CD4-positive, CD25-positive, alpha-beta regulatory T cell (primary cell): ENCODE measurements at regions not wholly inside any gene's neighbourhood (a gene's known extent, or its start where the extent isn't known, plus 50 kb on each side); places are given as distances from the start of the nearest gene placed in this dataset.

Experiments
- ATAC-seq, 2 donors: fragments of 150-1000 bp; cut with Tn5 transposase; one replicate each; pipeline ENCODE4 v1.10.0; 2021; ENCODE audit warnings: low read depth in 2 of 2, moderate number of reproducible peaks in 2 of 2, moderate library complexity in 1 of 2
- DNase-seq, 3 donors: peaks; one replicate each; pipeline versions ENCODE4 v3.0.0 to v3.0.0-alpha.2; 2012 to 2022; ENCODE audit warnings: mixed read lengths in 1 of 3
- H3K27ac ChIP-seq: one replicate; pipeline ENCODE4 v1.7.0; 2013; ENCODE audit warnings: mild to moderate bottlenecking, low read length; ENCODE audit not compliant: insufficient read depth, poor library complexity, severe bottlenecking
- H3K27me3 ChIP-seq: one replicate; pipeline ENCODE4 v1.7.0; 2013; ENCODE audit warnings: low read length; ENCODE audit not compliant: control insufficient read depth, insufficient read depth
- H3K36me3 ChIP-seq: one replicate; pipeline ENCODE4 v1.7.0; 2013; ENCODE audit warnings: mild to moderate bottlenecking, low read length, moderate library complexity; ENCODE audit not compliant: control insufficient read depth, insufficient read depth
- H3K4me1 ChIP-seq: 2 replicates; pipeline ENCODE4 v1.7.0; 2013; ENCODE audit warnings: mild to moderate bottlenecking, low read length; ENCODE audit not compliant: insufficient read depth, control insufficient read depth, poor library complexity, severe bottlenecking
- H3K4me3 ChIP-seq: one replicate; pipeline ENCODE4 v1.7.0; 2013; ENCODE audit warnings: low read depth, mild to moderate bottlenecking, low read length, moderate library complexity
- H3K9me3 ChIP-seq, 2 experiments: 1 replicate in 1 of 2; 2 replicates in 1 of 2; pipeline ENCODE4 v1.7.0; 2013; ENCODE audit warnings: low read length in 2 of 2, mild to moderate bottlenecking in 1 of 2, moderate library complexity in 1 of 2; ENCODE audit not compliant: control insufficient read depth in 2 of 2
- H3K27ac Mint-ChIP-seq, 3 donors: one replicate each; pipeline ENCODE4 v1.8.0; 2020 to 2022; ENCODE audit warnings: mild to moderate bottlenecking in 3 of 3, mixed read lengths in 3 of 3, moderate library complexity in 2 of 3
- H3K27me3 Mint-ChIP-seq: one replicate; pipeline ENCODE4 v1.8.0; 2022; ENCODE audit warnings: mild to moderate bottlenecking, mixed read lengths
- H3K36me3 Mint-ChIP-seq: one replicate; pipeline ENCODE4 v1.8.0; 2020; ENCODE audit warnings: mixed read lengths
- H3K4me1 Mint-ChIP-seq, 4 donors: one replicate each; pipeline ENCODE4 v1.8.0; 2020 to 2022; ENCODE audit warnings: mixed read lengths in 4 of 4, mild to moderate bottlenecking in 1 of 4
- H3K4me3 Mint-ChIP-seq, 4 donors: one replicate each; pipeline ENCODE4 v1.8.0; 2020 to 2022; ENCODE audit warnings: mild to moderate bottlenecking in 4 of 4, mixed read lengths in 4 of 4, moderate library complexity in 3 of 4
- H3K9me3 Mint-ChIP-seq, 7 donors: one replicate each; pipeline ENCODE4 v1.8.0; 2020 to 2022; ENCODE audit warnings: mixed read lengths in 7 of 7, mild to moderate bottlenecking in 3 of 7, moderate library complexity in 2 of 7

- Mint-ChIP-seq H3K27me3 (no peaks in the 10 kb centered on the region), H3K9me3 (peaks cover 0 to 4% (median 0%) of the 10 kb centered on the region in 7 donors), H3K27ac (peak overlapping the region in 1 of 3 donors; percentile 83), H3K4me1 (no peaks in the 10 kb centered on the region), H3K36me3 (no peaks in the 10 kb centered on the region), H3K4me3 (no peak overlapping the region)
- Histone ChIP-seq H3K4me1 (no peaks in the 10 kb centered on the region), H3K27me3 (no peaks in the 10 kb centered on the region), H3K4me3 (no peak overlapping the region), H3K9me3 (no peaks in the 10 kb centered on the region), H3K27ac (no peak overlapping the region), H3K36me3 (no peaks in the 10 kb centered on the region)
- DNase-seq (no peak), ATAC-seq (no peak)
Observed at GRCh38 chr6:14957355-14958059, 288.4 kb upstream of the JARID2 start.

- H3K4me3 Mint-ChIP-seq, result no peak overlapping the region
- Histone ChIP-seq H3K4me3 (no peak overlapping the region), H3K36me3 (no peaks in the 10 kb centered on the region), H3K4me1 (no peaks in the 10 kb centered on the region), H3K27ac (no peak overlapping the region), H3K27me3 (no peaks in the 10 kb centered on the region), H3K9me3 (no peaks in the 10 kb centered on the region)
- peaks cover 0 to 4% (median 0%) of the 10 kb centered on the region in 7 donors for H3K9me3 Mint-ChIP-seq
- no peaks in the 10 kb centered on the region for H3K4me1 Mint-ChIP-seq
- ATAC-seq, result no peak
- no peak for DNase-seq
- H3K27ac Mint-ChIP-seq, result no peak overlapping the region
- no peaks in the 10 kb centered on the region for H3K27me3 Mint-ChIP-seq
- no peaks in the 10 kb centered on the region for H3K36me3 Mint-ChIP-seq
Observed at GRCh38 chr6:14959324-14959885, 286.5 kb upstream of the JARID2 start.

- no peaks in the 10 kb centered on the region for H3K9me3 ChIP-seq
- no peak for DNase-seq
- H3K9me3 Mint-ChIP-seq, result peaks cover 0 to 5% (median 2%) of the 10 kb centered on the region in 7 donors
- H3K27me3 ChIP-seq, result no peaks in the 10 kb centered on the region
- no peak overlapping the region for H3K27ac ChIP-seq
- no peak overlapping the region for H3K4me3 ChIP-seq
- no peaks in the 10 kb centered on the region for H3K36me3 ChIP-seq
- H3K36me3 Mint-ChIP-seq, result no peaks in the 10 kb centered on the region
- no peak overlapping the region for H3K4me3 Mint-ChIP-seq
- no peak for ATAC-seq
- H3K4me1 ChIP-seq, result no peaks in the 10 kb centered on the region
- no peaks in the 10 kb centered on the region for H3K4me1 Mint-ChIP-seq
- no peak overlapping the region for H3K27ac Mint-ChIP-seq
- H3K27me3 Mint-ChIP-seq, result no peaks in the 10 kb centered on the region
Observed at GRCh38 chr6:14964556-14965270, 281.2 kb upstream of the JARID2 start.

GRCh38 chr6:14965424-14966075 is 280.3 kb upstream of the JARID2 start:
- Mint-ChIP-seq H3K9me3 (peaks cover 0 to 5% (median 2%) of the 10 kb centered on the region in 7 donors), H3K4me3 (no peak overlapping the region), H3K36me3 (no peaks in the 10 kb centered on the region), H3K27ac (no peak overlapping the region), H3K27me3 (no peaks in the 10 kb centered on the region), H3K4me1 (no peaks in the 10 kb centered on the region)
- DNase-seq (no peak), ATAC-seq (no peak)
- Histone ChIP-seq H3K9me3 (no peaks in the 10 kb centered on the region), H3K27me3 (no peaks in the 10 kb centered on the region), H3K4me1 (no peaks in the 10 kb centered on the region), H3K36me3 (no peaks in the 10 kb centered on the region), H3K4me3 (no peak overlapping the region), H3K27ac (no peak overlapping the region)

GRCh38 chr6:14966096-14966905 is 279.6 kb upstream of the JARID2 start:
- H3K36me3 Mint-ChIP-seq, result no peaks in the 10 kb centered on the region
- no peak for DNase-seq
- H3K36me3 ChIP-seq, result no peaks in the 10 kb centered on the region
- H3K4me1 Mint-ChIP-seq, result no peaks in the 10 kb centered on the region
- ATAC-seq, result no peak
- H3K27ac Mint-ChIP-seq, result no peak overlapping the region
- no peak overlapping the region for H3K4me3 ChIP-seq
- H3K27ac ChIP-seq, result no peak overlapping the region
- peaks cover 0 to 5% (median 2%) of the 10 kb centered on the region in 7 donors for H3K9me3 Mint-ChIP-seq
- H3K27me3 ChIP-seq, result no peaks in the 10 kb centered on the region
- H3K4me3 Mint-ChIP-seq, result no peak overlapping the region
- H3K27me3 Mint-ChIP-seq, result no peaks in the 10 kb centered on the region
- no peaks in the 10 kb centered on the region for H3K9me3 ChIP-seq
- no peaks in the 10 kb centered on the region for H3K4me1 ChIP-seq

- H3K27me3 ChIP-seq, result no peaks in the 10 kb centered on the region
- no peak overlapping the region for H3K4me3 ChIP-seq
- no peak overlapping the region for H3K4me3 Mint-ChIP-seq
- H3K9me3 ChIP-seq, result no peaks in the 10 kb centered on the region
- H3K27ac ChIP-seq, result no peak overlapping the region
- H3K27ac Mint-ChIP-seq, result no peak overlapping the region
- no peaks in the 10 kb centered on the region for H3K4me1 Mint-ChIP-seq
- no peaks in the 10 kb centered on the region for H3K4me1 ChIP-seq
- H3K36me3 Mint-ChIP-seq, result no peaks in the 10 kb centered on the region
- no peak for ATAC-seq
- H3K27me3 Mint-ChIP-seq, result no peaks in the 10 kb centered on the region
- no peak for DNase-seq
- peaks cover 0 to 5% (median 2%) of the 10 kb centered on the region in 7 donors for H3K9me3 Mint-ChIP-seq
- H3K36me3 ChIP-seq, result no peaks in the 10 kb centered on the region
Observed at GRCh38 chr6:14966906-14967711, 278.8 kb upstream of the JARID2 start.
